Endodermal cell (in vitro differentiated cells): ENCODE measurements at regions not wholly inside any gene's neighbourhood (a gene's known extent, or its start where the extent isn't known, plus 50 kb on each side); places are given as distances from the start of the nearest gene placed in this dataset.

Source experiments
- DNase-seq: peaks from one replicate; pipeline ENCODE4 v3.0.0-alpha.2; 2017
- H3K27ac ChIP-seq: 2 replicates; pipeline ENCODE4 v1.5.1; 2013; ENCODE audit warnings: mild to moderate bottlenecking, low read depth, low read length, moderate library complexity
- H3K27me3 ChIP-seq: 2 replicates; pipeline ENCODE4 v1.6.1; 2013; ENCODE audit warnings: mild to moderate bottlenecking, low read length, moderate library complexity; ENCODE audit not compliant: insufficient read depth, control insufficient read depth, poor library complexity, severe bottlenecking
- H3K36me3 ChIP-seq: 2 replicates; pipeline ENCODE4 v1.7.0; 2013; ENCODE audit warnings: mild to moderate bottlenecking, low read length, moderate library complexity; ENCODE audit not compliant: control insufficient read depth, insufficient read depth
- H3K4me1 ChIP-seq: one replicate; pipeline ENCODE4 v1.7.0; 2013; ENCODE audit warnings: low read length; ENCODE audit not compliant: control insufficient read depth, insufficient read depth
- H3K4me3 ChIP-seq: 2 replicates; pipeline ENCODE4 v1.5.1; 2013; ENCODE audit warnings: mild to moderate bottlenecking, low read length, moderate library complexity
- H3K9ac ChIP-seq: 2 replicates; pipeline ENCODE4 v1.6.1; 2013; ENCODE audit warnings: mild to moderate bottlenecking, low read length, moderate library complexity; ENCODE audit not compliant: poor library complexity, severe bottlenecking; ENCODE audit errors: extremely low read depth
- H3K9me3 ChIP-seq: 2 replicates; pipeline ENCODE4 v1.6.1; 2013; ENCODE audit warnings: mild to moderate bottlenecking, low read length, moderate library complexity; ENCODE audit not compliant: control insufficient read depth
- H3K27ac Mint-ChIP-seq: 2 replicates; pipeline ENCODE4 v1.8.0; 2020; ENCODE audit warnings: mixed read lengths
- H3K27me3 Mint-ChIP-seq: 2 replicates; pipeline ENCODE4 v1.8.0; 2021; ENCODE audit warnings: mild to moderate bottlenecking, mixed read lengths; ENCODE audit not compliant: insufficient read depth
- H3K36me3 Mint-ChIP-seq: 2 replicates; pipeline ENCODE4 v1.8.0; 2020; ENCODE audit warnings: low read depth, mixed read lengths
- H3K4me1 Mint-ChIP-seq: 2 replicates; pipeline ENCODE4 v1.8.0; 2020; ENCODE audit warnings: mixed read lengths
- H3K4me3 Mint-ChIP-seq: 2 replicates; pipeline ENCODE4 v1.8.0; 2020; ENCODE audit warnings: mild to moderate bottlenecking, moderate library complexity, mixed read lengths
- H3K9me3 Mint-ChIP-seq: 2 replicates; pipeline ENCODE4 v1.8.0; 2020; ENCODE audit warnings: mild to moderate bottlenecking, mixed read lengths
- CTCF ChIP-seq: fragments of 200-600 bp; sonication (generic); conservative IDR thresholded peaks from 2 replicates; pipeline ENCODE4 v1.5.0; 2021; ENCODE audit warnings: antibody characterized with exemption, mild to moderate bottlenecking
- WGBS, 2 experiments: methylation state at CpG; one replicate each; pipeline versions ENCODE4 v1.1.5 to v1.1.7; 2013; ENCODE audit warnings: missing lambda C conversion rate in 2 of 2, mixed read lengths in 1 of 2; ENCODE audit not compliant: insufficient coverage in 1 of 2, insufficient read length in 1 of 2; 5-methylcytosine and 5-hydroxymethylcytosine counted together

- peak overlapping the region; percentile 5 for H3K27ac Mint-ChIP-seq
- H3K36me3 ChIP-seq: no peaks in the 10 kb centered on the region
- peaks cover 11% of the 10 kb centered on the region for H3K4me1 ChIP-seq
- H3K9me3 ChIP-seq: peaks cover 7% of the 10 kb centered on the region
- H3K4me3 Mint-ChIP-seq: no peak overlapping the region
- TF ChIP-seq CTCF: no peak
- 75 to 81% methylated on average over 6 to 7 of the region's 7 CpGs for WGBS, 2 experiments
- H3K27ac ChIP-seq: no peak overlapping the region
- no peaks in the 10 kb centered on the region for H3K27me3 ChIP-seq
- H3K36me3 Mint-ChIP-seq: no peaks in the 10 kb centered on the region
- peaks cover 30% of the 10 kb centered on the region for H3K4me1 Mint-ChIP-seq
- no peaks in the 10 kb centered on the region for H3K27me3 Mint-ChIP-seq
- H3K9ac ChIP-seq: no peak overlapping the region
- H3K9me3 Mint-ChIP-seq: no peaks in the 10 kb centered on the region
- no peak overlapping the region for H3K4me3 ChIP-seq
- DNase-seq: no peak
Observed at GRCh38 chr9:78574354-78575045, 277.6 kb downstream of the PSAT1 start.

GRCh38 chr9:78575081-78575480, 278.2 kb downstream of the PSAT1 start:
- Histone ChIP-seq H3K4me3 (no peak overlapping the region), H3K27ac (no peak overlapping the region), H3K9ac (no peak overlapping the region), H3K36me3 (no peaks in the 10 kb centered on the region), H3K4me1 (peaks cover 11% of the 10 kb centered on the region), H3K27me3 (no peaks in the 10 kb centered on the region), H3K9me3 (peaks cover 7% of the 10 kb centered on the region)
- Mint-ChIP-seq H3K4me3 (no peak overlapping the region), H3K4me1 (peaks cover 30% of the 10 kb centered on the region), H3K27me3 (no peaks in the 10 kb centered on the region), H3K36me3 (no peaks in the 10 kb centered on the region), H3K9me3 (no peaks in the 10 kb centered on the region), H3K27ac (peak overlapping the region; percentile 8)
- TF ChIP-seq CTCF: no peak
- no peak for DNase-seq
- WGBS, 2 experiments: 31 to 35% methylated on average over 4 of the region's 4 CpGs

GRCh38 chr9:78575771-78576170, 278.8 kb downstream of the PSAT1 start:
- H3K4me3 ChIP-seq: no peak overlapping the region
- H3K27ac ChIP-seq: no peak overlapping the region
- H3K9ac ChIP-seq: no peak overlapping the region
- no peaks in the 10 kb centered on the region for H3K36me3 ChIP-seq
- Mint-ChIP-seq H3K36me3 (no peaks in the 10 kb centered on the region), H3K9me3 (no peaks in the 10 kb centered on the region), H3K27me3 (no peaks in the 10 kb centered on the region), H3K4me3 (no peak overlapping the region), H3K27ac (peak overlapping the region; percentile 8), H3K4me1 (peaks cover 30% of the 10 kb centered on the region)
- no peaks in the 10 kb centered on the region for H3K27me3 ChIP-seq
- DNase-seq: no peak
- WGBS, 2 experiments: 82% methylated on average over 3 of the region's 3 CpGs; no CpG with 5 or more reads in 1 of the 2 experiments
- TF ChIP-seq CTCF: no peak
- H3K4me1 ChIP-seq: peaks cover 11% of the 10 kb centered on the region
- peaks cover 7% of the 10 kb centered on the region for H3K9me3 ChIP-seq
